Caco-2 (cell line): ENCODE measurements at regions not wholly inside any gene's neighbourhood (a gene's known extent, or its start where the extent isn't known, plus 50 kb on each side); places are given as distances from the start of the nearest gene placed in this dataset.

Experiments
- BruUV-seq: library from RNA; stranded (reverse); fragments of 400-500 nt; replicated peaks from 2 replicates; lab custom pipeline; 2021; lab: Mats Ljungman, UMichigan
- CTCF ChIA-PET: fragments of 300-600 bp; sonication (Branson Sonifier 250); formaldehyde crosslinking; loops from one replicate; lab custom pipeline; 2022; ENCODE audit warnings: antibody characterized with exemption; lab: Charles Lee
- POLR2A ChIA-PET: fragments of 300-600 bp; sonication (Branson Sonifier 250); formaldehyde crosslinking; loops from one replicate; lab custom pipeline; 2022; ENCODE audit warnings: antibody characterized with exemption; lab: Charles Lee
- DNase-seq, 2 experiments: peaks; one replicate each; pipeline versions ENCODE4 v3.0.0 to v3.0.0-alpha.2; 2020 to 2022
- H3K27me3 ChIP-seq: replicated peaks from 2 replicates; pipeline ENCODE4 v1.6.0; 2011; ENCODE audit warnings: low read length; ENCODE audit not compliant: control insufficient read depth, insufficient read depth
- H3K36me3 ChIP-seq: 2 replicates; pipeline ENCODE4 v1.5.1; 2011; ENCODE audit warnings: low read length; ENCODE audit not compliant: control insufficient read depth, insufficient read depth
- H3K4me1 ChIP-seq: fragments of 250-450 bp; sonication (Bioruptor Pico); 2 replicates; pipeline ENCODE4 v1.5.1; 2020; ENCODE audit warnings: mild to moderate bottlenecking
- H3K4me3 ChIP-seq: 2 replicates; pipeline ENCODE4 v1.5.1; 2011; ENCODE audit warnings: low read depth, mild to moderate bottlenecking, control low read depth, low read length
- H3K9me3 ChIP-seq: fragments of 250-450 bp; sonication (Bioruptor Pico); 2 replicates; pipeline ENCODE4 v1.5.1; 2020; ENCODE audit warnings: mild to moderate bottlenecking, moderate library complexity
- H3K27ac Mint-ChIP-seq: one replicate; pipeline ENCODE4 v1.8.0; 2022; ENCODE audit warnings: mixed read lengths; ENCODE audit not compliant: unreplicated experiment
- H3K27me3 Mint-ChIP-seq: one replicate; pipeline ENCODE4 v1.8.0; 2022; ENCODE audit warnings: mixed read lengths; ENCODE audit not compliant: insufficient read depth, unreplicated experiment
- H3K36me3 Mint-ChIP-seq: one replicate; pipeline ENCODE4 v1.8.0; 2022; ENCODE audit warnings: mild to moderate bottlenecking, mixed read lengths; ENCODE audit not compliant: insufficient read depth, unreplicated experiment
- H3K4me1 Mint-ChIP-seq: one replicate; pipeline ENCODE4 v1.8.0; 2022; ENCODE audit warnings: low read depth, mixed read lengths; ENCODE audit not compliant: unreplicated experiment
- H3K4me3 Mint-ChIP-seq: one replicate; pipeline ENCODE4 v1.8.0; 2022; ENCODE audit warnings: mild to moderate bottlenecking, moderate library complexity, mixed read lengths; ENCODE audit not compliant: unreplicated experiment
- H3K9me3 Mint-ChIP-seq: one replicate; pipeline ENCODE4 v1.8.0; 2022; ENCODE audit warnings: mixed read lengths; ENCODE audit not compliant: unreplicated experiment
- intact Hi-C: fragments of 100-400 bp; cut with micrococcal nuclease; formaldehyde crosslinking; loops from one replicate; pipeline ENCODE4 v1.10.0; 2022; ENCODE audit not compliant: unreplicated experiment
- TF ChIP-seq, protein P1 (sequence below), 2 experiments: fragments of 200-600 bp in 1 of 2; IDR thresholded peaks; 1 replicate in 1 of 2; 2 replicates in 1 of 2; pipeline versions ENCODE4 v1.5.1 to v1.8.0; 2011 to 2022; ENCODE audit warnings: antibody characterized with exemption in 1 of 2, control low read depth in 1 of 2, inconsistent platforms in 1 of 2, low read depth in 1 of 2, low read length in 1 of 2, mild to moderate bottlenecking in 1 of 2, moderate library complexity in 1 of 2; ENCODE audit not compliant: insufficient read depth in 1 of 2, severe bottlenecking in 1 of 2, unreplicated experiment in 1 of 2

DNA sequence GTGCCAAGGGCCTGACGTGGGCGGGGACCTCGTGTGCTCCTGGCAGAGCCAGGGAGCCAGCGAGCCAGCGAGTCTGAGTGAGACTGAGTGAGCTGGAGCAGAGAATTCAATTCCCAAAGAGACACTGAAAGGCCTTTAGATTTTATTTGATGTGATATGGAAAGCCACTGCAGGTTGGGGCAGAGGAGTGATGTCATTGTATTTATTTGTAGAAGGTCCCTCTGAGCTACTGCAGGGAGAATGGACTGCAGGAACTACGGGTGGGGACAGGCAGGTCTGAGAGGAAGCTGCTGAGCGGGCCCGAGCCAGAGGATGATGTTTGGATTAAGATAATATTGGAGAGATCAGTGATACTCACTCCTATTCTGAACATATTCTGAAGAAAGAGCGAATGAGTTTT is 445.8 kb upstream of the ANKRD30A start:
- Histone ChIP-seq H3K36me3 (no peaks in the 10 kb centered on the region), H3K27me3 (no peaks in the 10 kb centered on the region), H3K4me3 (no peak overlapping the region), H3K9me3 (no peaks in the 10 kb centered on the region), H3K4me1 (peaks cover 12% of the 10 kb centered on the region; the same call in 1 of the 2 replicates)
- Mint-ChIP-seq H3K9me3 (peaks cover 11% of the 10 kb centered on the region), H3K36me3 (no peaks in the 10 kb centered on the region), H3K27me3 (no peaks in the 10 kb centered on the region), H3K4me1 (no peaks in the 10 kb centered on the region), H3K4me3 (no peak overlapping the region), H3K27ac (no peak overlapping the region)
- no peak for DNase-seq
- intact Hi-C loops, result no loop called here
- ChIA-PET POLR2A (no interaction called here), CTCF (no interaction called here)
- BruUV-seq, result no TSS peak
- TF ChIP-seq, protein P1, sequence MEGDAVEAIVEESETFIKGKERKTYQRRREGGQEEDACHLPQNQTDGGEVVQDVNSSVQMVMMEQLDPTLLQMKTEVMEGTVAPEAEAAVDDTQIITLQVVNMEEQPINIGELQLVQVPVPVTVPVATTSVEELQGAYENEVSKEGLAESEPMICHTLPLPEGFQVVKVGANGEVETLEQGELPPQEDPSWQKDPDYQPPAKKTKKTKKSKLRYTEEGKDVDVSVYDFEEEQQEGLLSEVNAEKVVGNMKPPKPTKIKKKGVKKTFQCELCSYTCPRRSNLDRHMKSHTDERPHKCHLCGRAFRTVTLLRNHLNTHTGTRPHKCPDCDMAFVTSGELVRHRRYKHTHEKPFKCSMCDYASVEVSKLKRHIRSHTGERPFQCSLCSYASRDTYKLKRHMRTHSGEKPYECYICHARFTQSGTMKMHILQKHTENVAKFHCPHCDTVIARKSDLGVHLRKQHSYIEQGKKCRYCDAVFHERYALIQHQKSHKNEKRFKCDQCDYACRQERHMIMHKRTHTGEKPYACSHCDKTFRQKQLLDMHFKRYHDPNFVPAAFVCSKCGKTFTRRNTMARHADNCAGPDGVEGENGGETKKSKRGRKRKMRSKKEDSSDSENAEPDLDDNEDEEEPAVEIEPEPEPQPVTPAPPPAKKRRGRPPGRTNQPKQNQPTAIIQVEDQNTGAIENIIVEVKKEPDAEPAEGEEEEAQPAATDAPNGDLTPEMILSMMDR (IDR thresholded peaks at IDR 0.05; ENCODE audit: insufficient read depth in 1 of 2, low read depth in 1 of 2, low read length in 1 of 2, severe bottlenecking in 1 of 2, unreplicated experiment in 1 of 2), result no peak

DNA sequence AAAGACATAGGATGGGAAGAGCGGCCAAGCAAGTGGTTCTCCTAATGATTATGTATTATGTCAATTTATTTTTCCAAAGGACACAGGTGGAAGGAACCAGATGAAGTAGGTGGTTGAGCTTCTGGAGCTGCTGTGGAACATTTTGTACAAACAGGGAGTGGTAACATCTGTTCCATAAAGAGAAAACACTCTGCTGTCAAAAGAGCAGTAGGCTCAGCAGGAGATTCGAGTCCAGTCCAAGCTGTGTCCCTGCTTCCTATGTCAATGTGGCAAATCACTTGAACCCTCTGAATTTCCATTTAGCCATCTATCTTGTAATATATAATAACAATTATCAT is 448.0 kb upstream of the ANKRD30A start:
- no TSS peak for BruUV-seq
- no peaks in the 10 kb centered on the region for H3K27me3 Mint-ChIP-seq
- POLR2A ChIA-PET, result no interaction called here

DNA sequence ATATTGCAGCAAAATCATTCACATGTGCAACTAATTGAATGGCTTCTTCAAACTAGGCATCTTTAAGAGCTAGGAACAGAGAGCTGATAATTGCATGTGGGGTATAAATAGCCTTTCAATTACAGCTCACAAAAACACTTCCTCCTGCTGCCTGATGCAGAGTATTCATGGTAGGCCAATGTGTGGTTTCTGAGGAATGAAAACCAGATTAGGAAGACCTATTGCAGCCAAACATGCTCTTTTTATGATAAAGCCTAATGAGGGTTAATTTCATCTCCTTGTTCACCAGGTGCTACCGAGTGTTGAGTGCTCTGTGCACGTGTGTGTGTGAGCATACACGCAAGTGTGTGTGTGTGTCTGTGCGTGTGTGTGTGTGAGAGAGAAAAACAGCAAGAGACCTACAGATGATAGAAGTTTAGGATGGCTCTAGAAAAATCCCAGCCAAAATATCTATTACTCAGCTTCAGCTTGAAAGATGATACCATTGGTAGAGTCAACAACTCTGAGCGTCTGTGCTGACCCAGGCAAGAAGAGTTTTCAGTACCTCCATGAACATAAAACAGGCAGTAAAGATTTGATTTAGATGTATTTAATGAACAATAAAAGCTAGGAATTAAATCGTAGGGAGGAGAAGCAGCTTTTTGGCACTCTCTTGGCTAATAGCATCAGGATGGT is 448.5 kb upstream of the ANKRD30A start:
- no TSS peak for BruUV-seq
- Mint-ChIP-seq H3K9me3 (peaks cover 21% of the 10 kb centered on the region), H3K27ac (no peak overlapping the region), H3K27me3 (no peaks in the 10 kb centered on the region), H3K36me3 (no peaks in the 10 kb centered on the region), H3K4me3 (no peak overlapping the region), H3K4me1 (no peaks in the 10 kb centered on the region)
- Histone ChIP-seq H3K27me3 (no peaks in the 10 kb centered on the region), H3K4me1 (peaks cover 7% of the 10 kb centered on the region; the same call in 1 of the 2 replicates), H3K4me3 (no peak overlapping the region), H3K36me3 (no peaks in the 10 kb centered on the region), H3K9me3 (no peaks in the 10 kb centered on the region)
- intact Hi-C loops, result no loop called here
- ChIA-PET POLR2A (no interaction called here), CTCF (no interaction called here)
- TF ChIP-seq, protein P1 (IDR thresholded peaks at IDR 0.05; ENCODE audit: insufficient read depth in 1 of 2, low read depth in 1 of 2, low read length in 1 of 2, severe bottlenecking in 1 of 2, unreplicated experiment in 1 of 2), result no peak
- DNase-seq, result no peak

More for the DNA sequence above, 448.0 kb upstream of the ANKRD30A start:
- intact Hi-C loops, result no loop called here
- Mint-ChIP-seq H3K9me3 (peaks cover 21% of the 10 kb centered on the region), H3K36me3 (no peaks in the 10 kb centered on the region), H3K4me1 (no peaks in the 10 kb centered on the region), H3K4me3 (no peak overlapping the region), H3K27ac (no peak overlapping the region)
- TF ChIP-seq, protein P1 (IDR thresholded peaks at IDR 0.05; ENCODE audit: insufficient read depth in 1 of 2, low read depth in 1 of 2, low read length in 1 of 2, severe bottlenecking in 1 of 2, unreplicated experiment in 1 of 2), result no peak
- CTCF ChIA-PET, result no interaction called here
- Histone ChIP-seq H3K36me3 (no peaks in the 10 kb centered on the region), H3K4me3 (no peak overlapping the region), H3K27me3 (no peaks in the 10 kb centered on the region), H3K4me1 (peaks cover 12% of the 10 kb centered on the region; the same call in 1 of the 2 replicates), H3K9me3 (no peaks in the 10 kb centered on the region)
- no peak for DNase-seq
